ENCODE measurements at regions not wholly inside any gene's neighbourhood (a gene's known extent, or its start where the extent isn't known, plus 50 kb on each side); places are given as distances from the start of the nearest gene placed in this dataset.

DNA sequence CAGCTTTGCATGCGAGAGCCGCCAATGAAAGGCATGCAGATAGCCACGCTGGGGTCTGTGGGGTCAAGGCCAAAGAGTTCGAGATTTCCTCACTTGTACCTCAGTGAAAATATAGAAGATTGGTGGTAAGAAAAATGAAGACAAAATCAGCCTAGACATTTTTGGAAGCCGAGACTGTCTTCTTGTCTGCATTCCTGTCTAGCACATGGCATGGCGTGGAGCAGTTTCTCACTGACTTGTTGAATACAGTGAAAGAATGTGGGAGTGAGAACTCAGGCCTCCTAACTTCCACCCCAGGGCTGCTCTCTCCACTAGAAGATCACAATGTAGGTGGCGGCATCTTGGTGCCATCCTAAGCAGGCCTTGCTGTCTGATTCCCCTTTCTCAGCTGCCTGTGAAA, 740.8 kb upstream of the HS6ST1 start:
- no peak for TF ChIP-seq POLR2A (IDR thresholded peaks at IDR 0.05)
- TF ChIP-seq, protein P1, sequence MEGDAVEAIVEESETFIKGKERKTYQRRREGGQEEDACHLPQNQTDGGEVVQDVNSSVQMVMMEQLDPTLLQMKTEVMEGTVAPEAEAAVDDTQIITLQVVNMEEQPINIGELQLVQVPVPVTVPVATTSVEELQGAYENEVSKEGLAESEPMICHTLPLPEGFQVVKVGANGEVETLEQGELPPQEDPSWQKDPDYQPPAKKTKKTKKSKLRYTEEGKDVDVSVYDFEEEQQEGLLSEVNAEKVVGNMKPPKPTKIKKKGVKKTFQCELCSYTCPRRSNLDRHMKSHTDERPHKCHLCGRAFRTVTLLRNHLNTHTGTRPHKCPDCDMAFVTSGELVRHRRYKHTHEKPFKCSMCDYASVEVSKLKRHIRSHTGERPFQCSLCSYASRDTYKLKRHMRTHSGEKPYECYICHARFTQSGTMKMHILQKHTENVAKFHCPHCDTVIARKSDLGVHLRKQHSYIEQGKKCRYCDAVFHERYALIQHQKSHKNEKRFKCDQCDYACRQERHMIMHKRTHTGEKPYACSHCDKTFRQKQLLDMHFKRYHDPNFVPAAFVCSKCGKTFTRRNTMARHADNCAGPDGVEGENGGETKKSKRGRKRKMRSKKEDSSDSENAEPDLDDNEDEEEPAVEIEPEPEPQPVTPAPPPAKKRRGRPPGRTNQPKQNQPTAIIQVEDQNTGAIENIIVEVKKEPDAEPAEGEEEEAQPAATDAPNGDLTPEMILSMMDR (IDR thresholded peaks at IDR 0.05) = no peak

All from lower leg skin (tissue), 3 donors.